ENCODE measurements at regions not wholly inside any gene's neighbourhood (a gene's known extent, or its start where the extent isn't known, plus 50 kb on each side); places are given as distances from the start of the nearest gene placed in this dataset.

DNA sequence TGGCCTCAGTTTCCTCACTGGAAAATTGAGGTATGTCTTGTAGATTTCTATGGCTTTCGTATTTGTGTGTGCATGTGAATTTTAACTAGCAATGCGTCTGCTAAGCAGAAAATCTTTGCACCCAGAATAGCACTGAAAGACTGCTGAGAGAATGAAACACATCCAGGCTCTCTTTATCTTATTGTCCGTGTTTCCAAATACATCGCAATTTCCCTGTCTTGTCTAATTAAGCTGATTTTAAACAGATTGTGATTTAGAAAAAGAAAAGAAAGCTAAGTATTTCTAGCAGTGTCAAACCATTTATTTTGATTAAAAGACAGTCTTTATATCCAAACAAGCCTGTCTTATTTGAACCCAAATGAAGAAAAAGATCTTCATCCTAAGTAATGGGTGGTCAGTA is 168.6 kb downstream of the PMP22 start:
- Histone ChIP-seq H3K36me3 (replicated peaks in 1 of 2; ENCODE audit: control insufficient read depth in 1 of 2, insufficient read depth in 2 of 2, low read length in 2 of 2) (no peaks in the 10 kb centered on the region), H3K4me2 (replicated peaks; ENCODE audit: extremely low read depth, low read length, poor library complexity, severe bottlenecking) (no peak overlapping the region), H4K20me1 (ENCODE audit: insufficient read depth, low read length) (no peaks in the 10 kb centered on the region), H3K9me3 (replicated peaks in 1 of 2; ENCODE audit: control insufficient read depth in 1 of 2, insufficient read depth in 1 of 2, low read length in 2 of 2) (no peaks in the 10 kb centered on the region), H3K79me2 (ENCODE audit: insufficient read depth, low read length) (no peaks in the 10 kb centered on the region), H3K4me3 (replicated peaks in 1 of 3; ENCODE audit: low read depth in 2 of 3, low read length in 3 of 3) (no peak overlapping the region), H3K27me3 (ENCODE audit: control insufficient read depth in 2 of 2, insufficient read depth in 2 of 2, low read length in 2 of 2) (peaks cover 0 to 2% of the 10 kb centered on the region in 2 donors), H2AFZ (ENCODE audit: insufficient read depth, low read depth, low read length, poor library complexity, severe bottlenecking) (no peak overlapping the region), H3K4me1 (ENCODE audit: control insufficient read depth in 1 of 2, insufficient read depth in 2 of 2, low read length in 2 of 2) (no peaks in the 10 kb centered on the region), H3K27ac (ENCODE audit: low read depth in 1 of 2, low read length in 2 of 2) (no peak overlapping the region), H3K9ac (ENCODE audit: insufficient read depth, low read length, poor library complexity, severe bottlenecking) (no peak overlapping the region)
- Mint-ChIP-seq H3K4me3 (no peak overlapping the region), H3K36me3 (no peaks in the 10 kb centered on the region), H3K4me1 (no peaks in the 10 kb centered on the region), H3K27me3 (ENCODE audit: low read depth in 3 of 3) (peaks cover 0 to 4% (median 2%) of the 10 kb centered on the region in 3 donors), H3K27ac (no peak overlapping the region), H3K9me3 (peaks cover 0 to 6% (median 2%) of the 10 kb centered on the region in 7 donors)
- TF ChIP-seq, protein P1, sequence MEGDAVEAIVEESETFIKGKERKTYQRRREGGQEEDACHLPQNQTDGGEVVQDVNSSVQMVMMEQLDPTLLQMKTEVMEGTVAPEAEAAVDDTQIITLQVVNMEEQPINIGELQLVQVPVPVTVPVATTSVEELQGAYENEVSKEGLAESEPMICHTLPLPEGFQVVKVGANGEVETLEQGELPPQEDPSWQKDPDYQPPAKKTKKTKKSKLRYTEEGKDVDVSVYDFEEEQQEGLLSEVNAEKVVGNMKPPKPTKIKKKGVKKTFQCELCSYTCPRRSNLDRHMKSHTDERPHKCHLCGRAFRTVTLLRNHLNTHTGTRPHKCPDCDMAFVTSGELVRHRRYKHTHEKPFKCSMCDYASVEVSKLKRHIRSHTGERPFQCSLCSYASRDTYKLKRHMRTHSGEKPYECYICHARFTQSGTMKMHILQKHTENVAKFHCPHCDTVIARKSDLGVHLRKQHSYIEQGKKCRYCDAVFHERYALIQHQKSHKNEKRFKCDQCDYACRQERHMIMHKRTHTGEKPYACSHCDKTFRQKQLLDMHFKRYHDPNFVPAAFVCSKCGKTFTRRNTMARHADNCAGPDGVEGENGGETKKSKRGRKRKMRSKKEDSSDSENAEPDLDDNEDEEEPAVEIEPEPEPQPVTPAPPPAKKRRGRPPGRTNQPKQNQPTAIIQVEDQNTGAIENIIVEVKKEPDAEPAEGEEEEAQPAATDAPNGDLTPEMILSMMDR (IDR thresholded peaks at IDR 0.05): no peak
- DNase-seq: no peak
- intact Hi-C loops (cut with micrococcal nuclease): no loop called here
- no CpG with 5 or more reads among the region's 4 CpGs for WGBS (ENCODE audit: insufficient coverage)

DNA sequence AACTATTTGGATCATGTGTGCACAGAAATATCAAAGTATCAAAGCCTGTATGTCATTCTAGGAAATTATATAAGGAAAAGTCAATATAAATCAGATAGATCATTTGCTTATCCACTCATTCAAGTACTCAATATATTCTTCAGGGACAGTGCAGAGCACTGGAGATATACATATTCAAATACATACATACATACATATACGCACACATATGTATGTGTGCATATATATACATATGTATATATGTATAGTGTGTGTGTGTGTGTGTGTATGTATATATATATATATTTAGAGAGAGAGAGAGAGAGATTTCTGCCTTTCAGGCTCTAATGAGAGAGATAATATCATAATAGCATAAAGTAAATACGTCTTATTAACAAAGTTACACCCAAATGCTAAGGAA is 169.2 kb downstream of the PMP22 start:
- H3K36me3 ChIP-seq (replicated peaks in 1 of 2; ENCODE audit: control insufficient read depth in 1 of 2, insufficient read depth in 2 of 2, low read length in 2 of 2): no peaks in the 10 kb centered on the region
- no peaks in the 10 kb centered on the region for H3K79me2 ChIP-seq (ENCODE audit: insufficient read depth, low read length)
- no peak overlapping the region for H2AFZ ChIP-seq (ENCODE audit: insufficient read depth, low read depth, low read length, poor library complexity, severe bottlenecking)
- H3K27me3 ChIP-seq (ENCODE audit: control insufficient read depth in 2 of 2, insufficient read depth in 2 of 2, low read length in 2 of 2): peaks cover 0 to 2% of the 10 kb centered on the region in 2 donors
- no peaks in the 10 kb centered on the region for H3K4me1 ChIP-seq (ENCODE audit: control insufficient read depth in 1 of 2, insufficient read depth in 2 of 2, low read length in 2 of 2)
- WGBS (ENCODE audit: insufficient coverage): no CpG with 5 or more reads among the region's 2 CpGs
- H3K4me3 ChIP-seq (replicated peaks in 1 of 3; ENCODE audit: low read depth in 2 of 3, low read length in 3 of 3): no peak overlapping the region
- TF ChIP-seq, protein P1 (IDR thresholded peaks at IDR 0.05): no peak
- H3K9me3 ChIP-seq (replicated peaks in 1 of 2; ENCODE audit: control insufficient read depth in 1 of 2, insufficient read depth in 1 of 2, low read length in 2 of 2): no peaks in the 10 kb centered on the region
- intact Hi-C loops (cut with micrococcal nuclease): no loop called here
- H3K27ac Mint-ChIP-seq: no peak overlapping the region
- H3K4me1 Mint-ChIP-seq: no peaks in the 10 kb centered on the region
- no peak overlapping the region for H3K27ac ChIP-seq (ENCODE audit: low read depth in 1 of 2, low read length in 2 of 2)
- no peak overlapping the region for H3K4me2 ChIP-seq (replicated peaks; ENCODE audit: extremely low read depth, low read length, poor library complexity, severe bottlenecking)
- no peak for DNase-seq
- no peak overlapping the region for H3K9ac ChIP-seq (ENCODE audit: insufficient read depth, low read length, poor library complexity, severe bottlenecking)
- no peaks in the 10 kb centered on the region for H3K36me3 Mint-ChIP-seq
- H4K20me1 ChIP-seq (ENCODE audit: insufficient read depth, low read length): no peaks in the 10 kb centered on the region
- H3K27me3 Mint-ChIP-seq (ENCODE audit: low read depth in 3 of 3): peaks cover 2 to 4% (median 4%) of the 10 kb centered on the region in 3 donors
- H3K4me3 Mint-ChIP-seq: no peak overlapping the region
- peaks cover 0 to 6% (median 2%) of the 10 kb centered on the region in 7 donors for H3K9me3 Mint-ChIP-seq
